ENCODE measurements at regions not wholly inside any gene's neighbourhood (a gene's known extent, or its start where the extent isn't known, plus 50 kb on each side); places are given as distances from the start of the nearest gene placed in this dataset.

GRCh38 chr1:90550626-90551406 is 166.3 kb downstream of the BARHL2 start:
- TF ChIP-seq CTCF (IDR thresholded peaks at IDR 0.05): no peak
- TF ChIP-seq POLR2A (IDR thresholded peaks at IDR 0.05): no peak

Measured in ovary (tissue), 3 donors.